ENCODE measurements at regions not wholly inside any gene's neighbourhood (a gene's known extent, or its start where the extent isn't known, plus 50 kb on each side); places are given as distances from the start of the nearest gene placed in this dataset.

- no peak for TF ChIP-seq CTCF (conservative IDR thresholded peaks at IDR 0.05; ENCODE audit: low read depth, low read length)
- no peak for DNase-seq (ENCODE audit: low read depth)
- no peak overlapping the region for H3K4me3 ChIP-seq (ENCODE audit: low read depth, low read length)
Measured at GRCh38 chr12:87796961-87797516, 232.2 kb downstream of the C12orf50 start.

GRCh38 chr12:87795555-87795954 lies 233.6 kb downstream of the C12orf50 start:
- no peak overlapping the region for H3K4me3 ChIP-seq (ENCODE audit: low read depth, low read length)
- no peak for TF ChIP-seq CTCF (conservative IDR thresholded peaks at IDR 0.05; ENCODE audit: low read depth, low read length)
- no peak for DNase-seq (ENCODE audit: low read depth)

GRCh38 chr12:87794854-87795253 lies 234.3 kb downstream of the C12orf50 start:
- H3K4me3 ChIP-seq (ENCODE audit: low read depth, low read length) = no peak overlapping the region
- DNase-seq (ENCODE audit: low read depth) = no peak
- no peak for TF ChIP-seq CTCF (conservative IDR thresholded peaks at IDR 0.05; ENCODE audit: low read depth, low read length)

- TF ChIP-seq CTCF (conservative IDR thresholded peaks at IDR 0.05; ENCODE audit: low read depth, low read length) = no peak
- DNase-seq (ENCODE audit: low read depth) = no peak
- no peak overlapping the region for H3K4me3 ChIP-seq (ENCODE audit: low read depth, low read length)
Measured at GRCh38 chr12:87793131-87793530, 236.1 kb downstream of the C12orf50 start.

GRCh38 chr12:87784350-87784749 lies 244.9 kb downstream of the C12orf50 start:
- TF ChIP-seq CTCF (conservative IDR thresholded peaks at IDR 0.05; ENCODE audit: low read depth, low read length) = no peak
- no peak for DNase-seq (ENCODE audit: low read depth)
- H3K4me3 ChIP-seq (ENCODE audit: low read depth, low read length) = no peak overlapping the region

GRCh38 chr12:87783467-87783866 lies 245.7 kb downstream of the C12orf50 start:
- H3K4me3 ChIP-seq (ENCODE audit: low read depth, low read length) = no peak overlapping the region
- no peak for TF ChIP-seq CTCF (conservative IDR thresholded peaks at IDR 0.05; ENCODE audit: low read depth, low read length)
- DNase-seq (ENCODE audit: low read depth) = no peak

- DNase-seq (ENCODE audit: low read depth) = no peak
Measured at GRCh38 chr12:87782838-87783237, 246.4 kb downstream of the C12orf50 start.

More at GRCh38 chr12:87782838-87783237, 246.4 kb downstream of the C12orf50 start:
- H3K4me3 ChIP-seq (ENCODE audit: low read depth, low read length) = no peak overlapping the region
- no peak for TF ChIP-seq CTCF (conservative IDR thresholded peaks at IDR 0.05; ENCODE audit: low read depth, low read length)
